ENCODE measurements at regions not wholly inside any gene's neighbourhood (a gene's known extent, or its start where the extent isn't known, plus 50 kb on each side); places are given as distances from the start of the nearest gene placed in this dataset.

DNA sequence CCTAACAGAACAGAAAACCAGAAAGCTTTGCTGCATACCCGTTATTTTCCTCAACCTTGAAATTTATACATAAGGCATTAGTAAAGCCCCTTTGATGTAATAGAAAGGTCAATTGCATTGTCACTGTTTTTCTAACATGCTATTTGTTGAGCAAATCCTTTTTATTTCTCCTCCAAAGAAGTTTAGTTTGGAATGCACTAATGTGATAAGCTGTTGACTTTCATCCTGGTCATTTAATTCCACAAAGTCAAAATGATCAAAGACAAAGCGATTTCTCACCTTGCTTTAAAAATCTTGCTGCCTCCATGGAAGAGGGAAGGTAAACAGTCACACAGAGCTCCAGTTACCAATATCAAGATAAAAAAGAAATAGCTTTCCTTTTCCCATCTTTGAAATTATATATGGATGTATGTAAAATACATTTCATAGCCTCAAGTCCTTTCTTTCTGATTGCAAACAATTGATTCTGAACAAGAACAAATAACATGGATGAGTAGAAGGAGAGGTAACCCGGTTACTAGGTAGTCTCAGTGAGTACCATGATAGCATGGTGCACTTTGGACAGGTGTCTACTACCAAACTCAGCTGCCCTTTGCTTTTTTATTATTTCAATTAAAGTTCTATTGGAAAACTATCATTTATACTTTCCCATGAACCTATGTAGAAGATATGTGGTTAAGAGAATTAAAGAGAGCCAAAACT is 452.7 kb downstream of the STK39 start:
- no peak overlapping the region for H3K4me3 ChIP-seq (ENCODE audit: low read depth, low read length)

GRCh38 chr2:167793725-167794124 is 453.7 kb downstream of the STK39 start:
- TF ChIP-seq, protein P1, sequence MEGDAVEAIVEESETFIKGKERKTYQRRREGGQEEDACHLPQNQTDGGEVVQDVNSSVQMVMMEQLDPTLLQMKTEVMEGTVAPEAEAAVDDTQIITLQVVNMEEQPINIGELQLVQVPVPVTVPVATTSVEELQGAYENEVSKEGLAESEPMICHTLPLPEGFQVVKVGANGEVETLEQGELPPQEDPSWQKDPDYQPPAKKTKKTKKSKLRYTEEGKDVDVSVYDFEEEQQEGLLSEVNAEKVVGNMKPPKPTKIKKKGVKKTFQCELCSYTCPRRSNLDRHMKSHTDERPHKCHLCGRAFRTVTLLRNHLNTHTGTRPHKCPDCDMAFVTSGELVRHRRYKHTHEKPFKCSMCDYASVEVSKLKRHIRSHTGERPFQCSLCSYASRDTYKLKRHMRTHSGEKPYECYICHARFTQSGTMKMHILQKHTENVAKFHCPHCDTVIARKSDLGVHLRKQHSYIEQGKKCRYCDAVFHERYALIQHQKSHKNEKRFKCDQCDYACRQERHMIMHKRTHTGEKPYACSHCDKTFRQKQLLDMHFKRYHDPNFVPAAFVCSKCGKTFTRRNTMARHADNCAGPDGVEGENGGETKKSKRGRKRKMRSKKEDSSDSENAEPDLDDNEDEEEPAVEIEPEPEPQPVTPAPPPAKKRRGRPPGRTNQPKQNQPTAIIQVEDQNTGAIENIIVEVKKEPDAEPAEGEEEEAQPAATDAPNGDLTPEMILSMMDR (IDR thresholded peaks at IDR 0.05; ENCODE audit: low read depth, low read length) = no peak
- no peak overlapping the region for H3K4me3 ChIP-seq (ENCODE audit: low read depth, low read length)

More for the DNA sequence above, 452.7 kb downstream of the STK39 start:
- TF ChIP-seq, protein P1 (IDR thresholded peaks at IDR 0.05; ENCODE audit: low read depth, low read length) = no peak

DNA sequence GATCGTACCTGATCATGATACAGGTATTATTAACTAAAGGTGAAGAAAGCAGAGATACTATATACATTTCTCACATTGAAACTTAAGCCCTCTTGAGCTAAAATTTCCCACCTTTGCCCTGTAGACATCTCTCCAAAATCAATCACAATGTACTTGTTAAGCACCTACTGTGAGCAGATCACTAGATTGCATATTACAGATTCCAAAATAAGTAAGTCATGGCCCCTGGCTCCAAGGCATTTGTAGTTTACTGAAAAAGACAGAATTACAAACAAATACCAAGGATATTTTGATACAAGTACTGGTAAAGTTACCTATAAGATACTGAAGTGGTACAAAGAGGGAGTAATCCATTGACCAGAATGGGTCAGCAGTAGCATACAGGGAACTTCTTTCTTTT is 455.3 kb downstream of the STK39 start:
- no peak overlapping the region for H3K4me3 ChIP-seq (ENCODE audit: low read depth, low read length)

GRCh38 chr2:167790781-167791450 is 456.5 kb downstream of the STK39 start:
- H3K4me3 ChIP-seq (ENCODE audit: low read depth, low read length) = no peak overlapping the region
- TF ChIP-seq, protein P1 (IDR thresholded peaks at IDR 0.05; ENCODE audit: low read depth, low read length) = no peak

More for the DNA sequence above, 455.3 kb downstream of the STK39 start:
- TF ChIP-seq, protein P1 (IDR thresholded peaks at IDR 0.05; ENCODE audit: low read depth, low read length) = no peak

GRCh38 chr2:167790189-167790588 is 457.2 kb downstream of the STK39 start:
- TF ChIP-seq, protein P1 (IDR thresholded peaks at IDR 0.05; ENCODE audit: low read depth, low read length) = no peak
- H3K4me3 ChIP-seq (ENCODE audit: low read depth, low read length) = no peak overlapping the region

DNA sequence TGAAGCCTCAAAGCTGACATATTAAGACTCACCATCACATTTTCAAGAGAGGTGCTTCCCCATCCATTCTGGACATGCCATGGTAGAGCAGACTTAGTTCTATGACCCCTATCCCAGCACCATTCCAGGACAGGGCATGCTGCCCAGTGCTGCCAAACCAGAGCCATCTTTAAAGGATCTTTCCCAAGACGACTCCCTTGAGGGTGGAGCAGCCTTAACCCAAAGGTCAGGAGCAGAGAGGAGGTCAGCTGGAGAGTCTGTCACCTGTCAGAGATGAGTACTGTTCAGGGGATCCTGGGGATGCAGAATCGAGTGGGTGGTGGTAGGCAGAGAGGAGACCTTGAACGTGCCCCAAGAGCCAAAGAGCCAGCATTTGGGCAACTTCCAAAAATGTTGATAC is 459.8 kb downstream of the STK39 start:
- no peak overlapping the region for H3K4me3 ChIP-seq (ENCODE audit: low read depth, low read length)
- TF ChIP-seq, protein P1 (IDR thresholded peaks at IDR 0.05; ENCODE audit: low read depth, low read length) = no peak

GRCh38 chr2:167787021-167787420 is 460.4 kb downstream of the STK39 start:
- TF ChIP-seq, protein P1 (IDR thresholded peaks at IDR 0.05; ENCODE audit: low read depth, low read length) = no peak
- no peak overlapping the region for H3K4me3 ChIP-seq (ENCODE audit: low read depth, low read length)

Measured in WI38 (cell line).